Activated T-helper 2 cell treated with anti-CD3 and anti-CD28 coated beads, Interferon-gamma antibody, Interleukin-2, Interleukin-4, amounts not matched to agents 10 μg/mL and 5 μg/mL and 100 μg/mL, durations not matched to agents 14 hours and 24 hours and 36 hours (primary cell): ENCODE measurements at regions not wholly inside any gene's neighbourhood (a gene's known extent, or its start where the extent isn't known, plus 50 kb on each side); places are given as distances from the start of the nearest gene placed in this dataset.

Experiments
- DNase-seq: peaks from one replicate; pipeline ENCODE4 v3.0.0; 2021; ENCODE audit warnings: low spot score
- H3K27ac Mint-ChIP-seq: one replicate; pipeline ENCODE4 v1.8.0; 2021; ENCODE audit warnings: mixed read lengths
- H3K27me3 Mint-ChIP-seq: one replicate; pipeline ENCODE4 v1.8.0; 2021; ENCODE audit warnings: low read depth, mixed read lengths
- H3K36me3 Mint-ChIP-seq: one replicate; pipeline ENCODE4 v1.8.0; 2021; ENCODE audit warnings: low read depth, mixed read lengths
- H3K4me1 Mint-ChIP-seq: one replicate; pipeline ENCODE4 v1.8.0; 2021; ENCODE audit warnings: low read depth, mixed read lengths
- H3K4me3 Mint-ChIP-seq: one replicate; pipeline ENCODE4 v1.8.0; 2021; ENCODE audit warnings: low read depth, mild to moderate bottlenecking, moderate library complexity, mixed read lengths
- H3K9me3 Mint-ChIP-seq: one replicate; pipeline ENCODE4 v1.8.0; 2021; ENCODE audit warnings: mixed read lengths
- intact Hi-C: fragments of 100-400 bp; cut with micrococcal nuclease; formaldehyde crosslinking; loops from one replicate; pipeline ENCODE4 v1.15.1; 2023

- intact Hi-C loops: no loop called here
- H3K36me3 Mint-ChIP-seq: no peaks in the 10 kb centered on the region
- H3K9me3 Mint-ChIP-seq: peaks cover 21% of the 10 kb centered on the region
- no peaks in the 10 kb centered on the region for H3K4me1 Mint-ChIP-seq
- DNase-seq: no peak
- H3K4me3 Mint-ChIP-seq: no peak overlapping the region
- no peak overlapping the region for H3K27ac Mint-ChIP-seq
- no peaks in the 10 kb centered on the region for H3K27me3 Mint-ChIP-seq
These were observed 465.1 kb downstream of the MEI4 start for GRCh38 chr6:78117966-78118365.

- Mint-ChIP-seq H3K36me3 (no peaks in the 10 kb centered on the region), H3K27me3 (no peaks in the 10 kb centered on the region), H3K9me3 (peaks cover 41% of the 10 kb centered on the region), H3K4me3 (no peak overlapping the region), H3K4me1 (no peaks in the 10 kb centered on the region), H3K27ac (no peak overlapping the region)
- intact Hi-C loops: no loop called here
- no peak for DNase-seq
These were observed 478.7 kb downstream of the MEI4 start for GRCh38 chr6:78131521-78131920.

- DNase-seq: no peak
- Mint-ChIP-seq H3K36me3 (no peaks in the 10 kb centered on the region), H3K9me3 (peaks cover 37% of the 10 kb centered on the region), H3K4me3 (no peak overlapping the region), H3K27ac (no peak overlapping the region), H3K4me1 (no peaks in the 10 kb centered on the region), H3K27me3 (no peaks in the 10 kb centered on the region)
- intact Hi-C loops: no loop called here
These were observed 480.0 kb downstream of the MEI4 start for GRCh38 chr6:78132671-78133410.

- H3K4me1 Mint-ChIP-seq: no peaks in the 10 kb centered on the region
- intact Hi-C loops: no loop called here
- H3K27ac Mint-ChIP-seq: no peak overlapping the region
- H3K4me3 Mint-ChIP-seq: no peak overlapping the region
- no peaks in the 10 kb centered on the region for H3K27me3 Mint-ChIP-seq
- peaks cover 42% of the 10 kb centered on the region for H3K9me3 Mint-ChIP-seq
- H3K36me3 Mint-ChIP-seq: no peaks in the 10 kb centered on the region
- no peak for DNase-seq
These were observed 497.6 kb downstream of the MEI4 start for GRCh38 chr6:78150425-78150824.

- DNase-seq: no peak
- intact Hi-C loops: no loop called here
- Mint-ChIP-seq H3K36me3 (no peaks in the 10 kb centered on the region), H3K4me3 (no peak overlapping the region), H3K9me3 (peaks cover 37% of the 10 kb centered on the region), H3K27me3 (no peaks in the 10 kb centered on the region), H3K4me1 (no peaks in the 10 kb centered on the region), H3K27ac (no peak overlapping the region)
These were observed 501.1 kb downstream of the MEI4 start for GRCh38 chr6:78153976-78154375.

GRCh38 chr6:78157606-78158005 is 504.8 kb downstream of the MEI4 start:
- intact Hi-C loops: no loop called here
- Mint-ChIP-seq H3K9me3 (peaks cover 24% of the 10 kb centered on the region), H3K27ac (no peak overlapping the region), H3K4me3 (no peak overlapping the region), H3K27me3 (no peaks in the 10 kb centered on the region), H3K4me1 (no peaks in the 10 kb centered on the region), H3K36me3 (no peaks in the 10 kb centered on the region)
- no peak for DNase-seq

GRCh38 chr6:78188891-78189290 is 536.1 kb downstream of the MEI4 start:
- H3K27ac Mint-ChIP-seq: no peak overlapping the region
- H3K36me3 Mint-ChIP-seq: no peaks in the 10 kb centered on the region
- no peaks in the 10 kb centered on the region for H3K27me3 Mint-ChIP-seq
- H3K4me1 Mint-ChIP-seq: no peaks in the 10 kb centered on the region
- no peak overlapping the region for H3K4me3 Mint-ChIP-seq
- peaks cover 15% of the 10 kb centered on the region for H3K9me3 Mint-ChIP-seq
- DNase-seq: no peak
- intact Hi-C loops: loop anchor here (1.0 kb wide), 1 partner anchor 20 kb away; no protein-coding TSS in a partner anchor

GRCh38 chr6:78192057-78192456 is 539.2 kb downstream of the MEI4 start:
- Mint-ChIP-seq H3K27me3 (no peaks in the 10 kb centered on the region), H3K27ac (no peak overlapping the region)
- intact Hi-C loops: no loop called here

GRCh38 chr6:78199044-78199443 is 546.2 kb downstream of the MEI4 start:
- Mint-ChIP-seq H3K4me3 (no peak overlapping the region), H3K36me3 (no peaks in the 10 kb centered on the region), H3K27ac (no peak overlapping the region), H3K27me3 (no peaks in the 10 kb centered on the region), H3K4me1 (no peaks in the 10 kb centered on the region), H3K9me3 (no peaks in the 10 kb centered on the region)
- intact Hi-C loops: no loop called here
- no peak for DNase-seq

More at GRCh38 chr6:78192057-78192456, 539.2 kb downstream of the MEI4 start:
- Mint-ChIP-seq H3K4me1 (no peaks in the 10 kb centered on the region), H3K4me3 (no peak overlapping the region), H3K36me3 (no peaks in the 10 kb centered on the region), H3K9me3 (peaks cover 15% of the 10 kb centered on the region)
- no peak for DNase-seq

- no peaks in the 10 kb centered on the region for H3K9me3 Mint-ChIP-seq
- H3K36me3 Mint-ChIP-seq: no peaks in the 10 kb centered on the region
- no peaks in the 10 kb centered on the region for H3K27me3 Mint-ChIP-seq
- no peak overlapping the region for H3K4me3 Mint-ChIP-seq
- DNase-seq: no peak
- H3K27ac Mint-ChIP-seq: no peak overlapping the region
- H3K4me1 Mint-ChIP-seq: no peaks in the 10 kb centered on the region
- intact Hi-C loops: no loop called here
These were observed 569.4 kb downstream of the MEI4 start for GRCh38 chr6:78222226-78222625.

- H3K36me3 Mint-ChIP-seq: no peaks in the 10 kb centered on the region
- no peak overlapping the region for H3K4me3 Mint-ChIP-seq
- DNase-seq: no peak
- peaks cover 16% of the 10 kb centered on the region for H3K9me3 Mint-ChIP-seq
- H3K27me3 Mint-ChIP-seq: no peaks in the 10 kb centered on the region
- intact Hi-C loops: no loop called here
- H3K27ac Mint-ChIP-seq: no peak overlapping the region
- H3K4me1 Mint-ChIP-seq: no peaks in the 10 kb centered on the region
These were observed 578.2 kb downstream of the MEI4 start for GRCh38 chr6:78231002-78231401.

- intact Hi-C loops: no loop called here
- H3K27me3 Mint-ChIP-seq: no peaks in the 10 kb centered on the region
These were observed 590.7 kb downstream of the MEI4 start for GRCh38 chr6:78243519-78243918.

GRCh38 chr6:78251931-78252330 is 599.1 kb downstream of the MEI4 start:
- H3K9me3 Mint-ChIP-seq: peaks cover 6% of the 10 kb centered on the region
- H3K36me3 Mint-ChIP-seq: no peaks in the 10 kb centered on the region
- intact Hi-C loops: no loop called here
- no peaks in the 10 kb centered on the region for H3K27me3 Mint-ChIP-seq
- no peaks in the 10 kb centered on the region for H3K4me1 Mint-ChIP-seq
- no peak overlapping the region for H3K27ac Mint-ChIP-seq
- no peak for DNase-seq
- H3K4me3 Mint-ChIP-seq: no peak overlapping the region

More at GRCh38 chr6:78243519-78243918, 590.7 kb downstream of the MEI4 start:
- DNase-seq: no peak
- Mint-ChIP-seq H3K27ac (no peak overlapping the region), H3K9me3 (peaks cover 25% of the 10 kb centered on the region), H3K36me3 (no peaks in the 10 kb centered on the region), H3K4me1 (no peaks in the 10 kb centered on the region), H3K4me3 (no peak overlapping the region)

- DNase-seq: no peak
- intact Hi-C loops: no loop called here
- Mint-ChIP-seq H3K27ac (no peak overlapping the region), H3K9me3 (peaks cover 7% of the 10 kb centered on the region), H3K27me3 (no peaks in the 10 kb centered on the region), H3K4me1 (no peaks in the 10 kb centered on the region), H3K4me3 (no peak overlapping the region), H3K36me3 (no peaks in the 10 kb centered on the region)
These were observed 600.8 kb downstream of the MEI4 start for GRCh38 chr6:78253618-78254017.
